CD4-positive, alpha-beta T cell treated with Interleukin-6 for 4 hours (primary cell): ENCODE measurements at regions not wholly inside any gene's neighbourhood (a gene's known extent, or its start where the extent isn't known, plus 50 kb on each side); places are given as distances from the start of the nearest gene placed in this dataset.
"Not testable (repeated sequence)": the region's sequence is repeated elsewhere in the genome, so short reads cannot be mapped to it uniquely, and the experiment has no call there.

Experiments
- DNase-seq: peaks from one replicate; pipeline ENCODE4 v3.0.0-alpha.2; 2020; ENCODE audit warnings: mixed read lengths

- no peak for DNase-seq
Observed at GRCh38 chr21:36247316-36248010, 72.5 kb upstream of the MORC3 start.

GRCh38 chr21:36249576-36250422 is 70.2 kb upstream of the MORC3 start:
- peak; percentile 4 for DNase-seq

GRCh38 chr21:36250423-36251075 is 69.4 kb upstream of the MORC3 start:
- DNase-seq: no peak

GRCh38 chr21:36254106-36254941 is 65.7 kb upstream of the MORC3 start:
- DNase-seq: no peak

GRCh38 chr21:36255663-36256062 is 64.3 kb upstream of the MORC3 start:
- DNase-seq: no peak

- no peak for DNase-seq
Observed at GRCh38 chr21:36257657-36258056, 62.3 kb upstream of the MORC3 start.

GRCh38 chr21:36260030-36260787 is 59.8 kb upstream of the MORC3 start:
- DNase-seq: peak; percentile 71

- no peak for DNase-seq
Observed at GRCh38 chr21:36260802-36261201, 59.2 kb upstream of the MORC3 start.

GRCh38 chr21:36261459-36261858 is 58.5 kb upstream of the MORC3 start:
- DNase-seq: no peak

GRCh38 chr21:36263797-36264196 is 56.2 kb upstream of the MORC3 start:
- DNase-seq: no peak

GRCh38 chr21:36265431-36265830 is 54.6 kb upstream of the MORC3 start:
- DNase-seq: no peak

GRCh38 chr21:36267828-36268227 is 52.2 kb upstream of the MORC3 start:
- not testable (repeated sequence) for DNase-seq

GRCh38 chr21:36268264-36268663 is 51.7 kb upstream of the MORC3 start:
- DNase-seq: not testable (repeated sequence)
